GM19025 (cell line): ENCODE measurements at regions not wholly inside any gene's neighbourhood (a gene's known extent, or its start where the extent isn't known, plus 50 kb on each side); places are given as distances from the start of the nearest gene placed in this dataset.
"Not testable (repeated sequence)": the region's sequence is repeated elsewhere in the genome, so short reads cannot be mapped to it uniquely, and the experiment has no call there.

Experiments used
- ATAC-seq: cut with Tn5 transposase; IDR thresholded peaks from one replicate; pipeline ENCODE4 v1.9.1; 2021; ENCODE audit warnings: mild to moderate bottlenecking, low read depth, moderate library complexity; ENCODE audit not compliant: unreplicated experiment

GRCh38 chr19:28642787-28643683, 569.9 kb downstream of the UQCRFS1 start:
- ATAC-seq: no peak

- ATAC-seq: no peak
These were observed 571.6 kb downstream of the UQCRFS1 start for GRCh38 chr19:28641395-28641794.

- no peak for ATAC-seq
These were observed 572.4 kb downstream of the UQCRFS1 start for GRCh38 chr19:28640506-28640905.

GRCh38 chr19:28638445-28638844, 574.5 kb downstream of the UQCRFS1 start:
- ATAC-seq: no peak

GRCh38 chr19:28636706-28637105, 576.2 kb downstream of the UQCRFS1 start:
- ATAC-seq: no peak

- no peak for ATAC-seq
These were observed 576.8 kb downstream of the UQCRFS1 start for GRCh38 chr19:28636016-28636629.

- no peak for ATAC-seq
These were observed 578.1 kb downstream of the UQCRFS1 start for GRCh38 chr19:28634837-28635236.

GRCh38 chr19:28634019-28634328, 579.0 kb downstream of the UQCRFS1 start:
- no peak for ATAC-seq

GRCh38 chr19:28633319-28634018, 579.5 kb downstream of the UQCRFS1 start:
- no peak for ATAC-seq

- no peak for ATAC-seq
These were observed 580.4 kb downstream of the UQCRFS1 start for GRCh38 chr19:28632371-28633080.

- no peak for ATAC-seq
These were observed 581.0 kb downstream of the UQCRFS1 start for GRCh38 chr19:28631961-28632360.

GRCh38 chr19:28627669-28628068, 585.3 kb downstream of the UQCRFS1 start:
- ATAC-seq: no peak

GRCh38 chr19:28626407-28626806, 586.5 kb downstream of the UQCRFS1 start:
- ATAC-seq: not testable (repeated sequence)

GRCh38 chr19:28619816-28620429, 593.0 kb downstream of the UQCRFS1 start:
- no peak for ATAC-seq

- ATAC-seq: no peak
These were observed 594.4 kb downstream of the UQCRFS1 start for GRCh38 chr19:28618504-28618903.

GRCh38 chr19:28615966-28616365, 597.0 kb downstream of the UQCRFS1 start:
- ATAC-seq: no peak

- no peak for ATAC-seq
These were observed 597.4 kb downstream of the UQCRFS1 start for GRCh38 chr19:28615546-28615916.

GRCh38 chr19:28614634-28615545, 598.1 kb downstream of the UQCRFS1 start:
- ATAC-seq: no peak

GRCh38 chr19:28612275-28612769, 600.6 kb downstream of the UQCRFS1 start:
- ATAC-seq: no peak
